GM18861 (cell line): ENCODE measurements at regions not wholly inside any gene's neighbourhood (a gene's known extent, or its start where the extent isn't known, plus 50 kb on each side); places are given as distances from the start of the nearest gene placed in this dataset.

ENCODE experiments used
- ATAC-seq: cut with Tn5 transposase; IDR thresholded peaks from one replicate; pipeline ENCODE4 v1.9.1; 2021; ENCODE audit not compliant: unreplicated experiment

DNA sequence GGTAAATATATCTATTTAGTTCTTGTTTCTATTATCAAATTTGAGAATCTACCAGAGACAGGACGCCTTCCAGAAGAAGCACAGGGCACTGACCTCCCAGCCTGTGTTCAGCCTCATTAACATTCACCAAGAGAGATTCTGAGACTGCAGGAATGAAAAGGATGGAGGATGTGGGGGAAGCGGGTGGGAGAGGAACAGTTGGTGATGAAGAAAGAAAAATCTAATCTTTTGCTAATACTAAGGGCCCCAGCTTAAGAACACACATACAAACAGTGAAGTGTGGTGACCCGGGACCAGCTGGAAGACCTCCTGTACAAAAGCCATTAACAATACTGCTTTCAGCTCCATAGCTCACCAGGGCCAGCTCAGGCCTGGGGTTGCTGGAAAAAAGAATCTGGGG, 160.5 kb downstream of the NUAK1 start:
- ATAC-seq, result no peak

DNA sequence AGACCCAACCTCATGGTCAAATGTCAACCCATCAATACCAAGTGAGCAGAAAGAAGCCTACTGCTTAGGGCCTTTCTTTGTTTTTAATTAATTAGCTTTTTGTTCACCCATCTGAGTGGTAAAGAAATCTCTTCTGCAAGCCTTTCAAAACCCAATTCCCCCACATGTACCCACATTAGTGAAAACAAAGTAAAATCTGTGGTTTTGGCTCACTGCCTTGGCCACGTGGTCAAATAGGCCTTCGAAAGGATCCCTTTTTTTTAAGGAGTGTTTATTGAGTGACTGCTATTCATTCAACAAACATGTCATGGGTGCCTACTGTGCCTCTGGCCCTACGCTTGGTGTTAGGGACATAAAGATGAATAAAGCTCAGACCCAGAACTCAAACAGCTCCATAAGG, 160.1 kb downstream of the NUAK1 start:
- no peak for ATAC-seq

DNA sequence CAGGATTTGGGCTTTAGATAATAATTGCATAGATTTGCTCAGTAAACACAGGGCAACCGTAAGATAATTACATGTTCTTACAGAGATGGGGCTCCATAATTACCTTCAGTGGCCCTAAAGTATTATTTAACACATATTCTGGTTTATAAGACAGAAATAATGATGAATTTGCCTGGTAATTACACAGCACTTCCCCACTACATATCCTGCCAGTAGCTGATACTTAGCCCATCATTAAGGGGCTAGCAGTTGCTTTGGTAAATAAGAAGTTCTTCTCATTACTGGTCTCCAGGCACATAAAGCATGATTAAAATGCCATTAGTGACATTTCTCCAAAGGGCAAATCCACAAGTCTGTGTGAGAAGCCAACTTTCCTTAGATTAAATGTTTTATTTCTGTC, 158.7 kb downstream of the NUAK1 start:
- no peak for ATAC-seq

DNA sequence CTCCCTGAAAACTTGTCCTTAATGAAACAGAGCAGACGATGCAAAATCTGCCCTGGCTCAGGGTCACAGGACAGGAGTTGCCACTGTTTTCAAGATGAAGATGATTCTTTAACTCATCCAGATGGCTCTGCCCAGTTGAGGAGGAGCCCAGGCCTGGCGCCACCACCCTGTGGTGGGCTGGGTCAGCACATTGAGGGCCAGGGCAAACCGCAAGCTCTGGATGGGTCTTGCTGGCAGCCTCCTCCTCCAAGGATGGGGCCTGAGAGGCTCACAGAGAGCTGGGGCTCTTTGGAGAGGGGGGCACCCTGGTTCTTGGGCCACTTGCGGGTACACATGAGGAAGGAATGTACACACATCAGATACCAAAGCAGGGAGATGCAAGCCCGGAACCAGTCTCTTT, 158.2 kb downstream of the NUAK1 start:
- no peak for ATAC-seq

DNA sequence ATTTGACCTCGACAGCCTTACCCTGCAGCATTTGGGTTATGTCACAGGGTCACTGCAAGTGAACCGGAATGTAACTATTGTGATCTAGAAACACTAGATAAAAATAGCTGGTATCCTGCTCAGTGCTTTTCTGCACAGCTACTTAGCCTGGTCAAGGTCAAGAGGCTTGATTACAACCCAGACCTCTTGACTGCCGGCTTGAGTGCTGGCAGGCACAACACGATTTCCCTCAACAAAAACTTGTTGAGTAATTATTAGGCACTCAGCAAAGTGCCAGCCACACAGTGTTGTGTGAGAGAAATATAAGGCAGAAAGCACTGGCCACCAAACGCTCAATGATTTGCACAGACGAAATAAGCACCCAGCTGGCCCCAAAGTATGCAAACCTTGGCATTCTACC, 156.7 kb downstream of the NUAK1 start:
- no peak for ATAC-seq

DNA sequence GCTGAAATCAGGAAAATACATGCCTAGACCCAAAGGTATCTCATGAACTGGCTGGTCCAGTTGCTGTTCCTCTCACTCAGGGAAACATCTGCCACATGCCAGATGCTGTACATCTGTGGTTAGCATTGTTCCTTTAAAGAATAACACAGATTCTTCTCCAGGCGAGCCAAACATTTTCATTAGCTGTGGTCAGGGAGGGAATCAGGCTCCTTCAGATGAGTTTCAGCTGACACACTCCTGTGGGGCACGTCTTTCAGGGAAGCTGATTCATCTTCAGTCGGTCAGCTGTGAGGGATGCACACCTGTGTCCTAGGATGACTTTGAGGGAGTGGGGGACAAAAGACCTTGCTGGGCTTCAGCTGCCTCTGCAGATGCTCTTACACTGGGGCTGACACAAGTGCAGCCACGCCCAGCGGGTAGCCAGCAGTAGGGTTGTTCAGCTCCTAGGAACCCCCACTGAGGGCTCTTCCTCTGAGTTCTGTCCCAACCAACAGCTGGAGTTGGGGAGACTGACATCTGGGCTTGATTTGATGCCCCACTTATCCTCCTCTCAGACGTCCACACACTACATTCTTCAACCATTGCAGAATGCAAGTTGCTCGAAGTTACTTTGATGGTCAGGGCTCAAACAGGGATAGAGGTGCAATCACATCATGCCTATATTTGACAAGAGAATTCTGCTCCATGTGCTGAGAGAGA, 155.0 kb downstream of the NUAK1 start:
- no peak for ATAC-seq

DNA sequence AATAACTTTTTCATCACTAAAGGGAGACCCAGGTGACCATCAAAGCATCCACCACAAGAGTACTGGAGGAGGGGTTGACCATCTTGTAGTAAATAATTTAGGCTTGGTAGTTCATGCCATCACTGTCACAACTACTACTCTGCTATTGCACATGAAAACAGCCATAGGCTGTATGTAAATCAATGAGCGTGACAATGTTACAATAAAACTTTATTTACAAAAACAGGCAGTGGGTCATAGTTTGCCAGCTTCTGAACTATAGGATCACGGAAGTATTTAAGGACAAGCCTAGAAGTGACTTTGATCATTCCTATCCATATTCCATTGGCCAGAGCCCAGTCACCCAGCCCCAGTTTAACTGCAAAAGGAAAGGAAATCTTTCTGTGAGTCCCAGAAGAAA, 153.4 kb downstream of the NUAK1 start:
- no peak for ATAC-seq

DNA sequence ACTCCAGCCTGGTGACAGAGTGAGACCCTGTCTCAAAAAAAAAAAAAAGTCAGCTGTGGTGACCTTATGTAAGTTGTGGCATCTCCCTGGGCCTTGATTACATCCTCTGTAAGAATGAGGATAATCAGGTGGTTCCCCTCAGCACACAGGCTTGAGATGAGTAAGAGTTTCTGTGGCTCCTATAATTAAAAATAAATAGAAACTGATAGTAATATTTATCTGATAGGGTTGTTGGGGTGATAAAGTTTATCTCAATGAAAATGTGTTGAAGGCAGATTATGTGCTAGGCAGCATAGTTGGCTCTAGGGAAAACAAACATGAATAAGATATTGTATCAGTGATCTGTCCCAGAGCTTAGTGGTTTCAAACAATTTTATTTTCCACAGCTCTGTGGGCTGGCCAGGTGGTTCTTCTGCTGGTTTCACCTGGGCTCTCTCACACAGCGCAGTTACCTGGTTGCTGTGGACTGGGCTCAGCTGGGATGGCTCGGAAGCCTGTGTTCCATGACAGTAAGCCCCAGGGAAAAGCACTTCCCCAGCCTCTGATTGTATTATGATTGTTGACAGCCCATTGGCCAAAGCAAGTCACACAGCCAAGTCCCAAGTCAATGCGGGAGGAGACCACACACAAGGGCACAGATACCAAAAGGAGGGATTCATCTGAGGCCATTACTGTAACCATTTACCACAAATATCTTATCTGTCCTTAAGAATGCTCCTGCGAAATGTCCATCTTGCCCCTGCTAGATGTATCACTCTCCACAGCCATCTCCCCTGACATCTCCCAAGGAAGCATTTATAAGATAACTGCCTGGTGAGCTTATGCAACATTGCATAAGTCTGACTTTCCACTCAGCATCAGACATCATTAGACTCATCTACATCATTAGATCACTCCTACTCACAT, 151.7 kb downstream of the NUAK1 start:
- no peak for ATAC-seq

DNA sequence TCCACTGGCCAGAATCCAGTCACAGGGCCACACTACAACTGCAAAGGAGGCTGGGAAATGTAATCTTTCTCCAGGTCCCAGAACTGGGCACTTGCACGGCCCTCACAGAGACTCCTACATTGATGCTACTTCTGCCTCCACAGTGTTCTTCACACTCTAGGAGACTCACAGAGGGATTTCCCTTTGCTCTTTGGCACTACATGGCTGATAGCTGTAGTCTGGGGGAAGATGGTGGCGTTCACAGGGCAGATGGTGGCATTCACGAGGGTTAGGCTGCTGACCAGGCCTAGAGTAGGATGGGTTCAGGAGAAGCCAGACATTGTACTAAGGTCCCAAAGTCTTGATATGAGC, 151.1 kb downstream of the NUAK1 start:
- no peak for ATAC-seq

DNA sequence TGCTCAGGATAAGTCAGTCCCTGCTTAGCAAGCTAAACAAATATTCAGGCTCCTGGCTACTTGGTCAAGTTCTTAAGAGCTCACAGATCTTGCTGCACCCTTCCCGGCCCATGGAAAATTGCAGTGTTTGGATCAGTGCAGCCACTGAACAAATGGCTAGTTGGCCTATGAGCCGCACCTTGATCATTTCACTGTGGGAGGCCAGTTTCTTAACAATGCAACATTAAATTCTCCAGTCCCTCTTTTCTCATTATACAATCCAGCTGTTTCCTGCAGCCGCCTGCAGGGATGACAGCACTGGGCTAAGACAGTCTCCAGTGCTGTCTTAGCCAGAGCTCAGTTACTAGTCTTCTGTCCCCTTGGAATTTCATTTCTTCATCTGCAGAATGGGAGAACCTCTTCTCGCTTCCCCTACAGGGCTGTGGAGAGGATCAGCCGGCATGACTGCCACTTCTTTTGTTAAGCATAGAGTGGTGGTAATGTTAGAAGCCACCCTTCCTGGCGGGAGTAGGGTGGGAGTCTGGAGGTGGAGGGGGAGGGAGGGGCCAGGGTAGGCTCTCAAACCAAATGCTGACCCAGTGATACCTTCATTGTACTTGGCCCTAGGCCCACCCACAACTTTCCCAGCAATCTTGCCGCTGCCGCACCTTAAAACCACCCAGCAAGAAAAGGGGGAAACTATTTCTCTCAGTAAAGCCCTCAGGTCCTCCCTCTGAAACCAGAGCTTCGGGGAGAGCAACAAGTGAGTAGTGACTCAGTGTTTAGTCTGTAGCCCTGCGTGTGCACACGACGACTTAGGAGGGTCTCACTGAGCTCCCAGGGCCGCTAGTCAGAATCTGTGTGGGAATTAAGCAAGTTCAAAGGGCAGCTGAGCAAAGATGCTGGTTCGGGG, 145.7 kb downstream of the NUAK1 start:
- no peak for ATAC-seq

DNA sequence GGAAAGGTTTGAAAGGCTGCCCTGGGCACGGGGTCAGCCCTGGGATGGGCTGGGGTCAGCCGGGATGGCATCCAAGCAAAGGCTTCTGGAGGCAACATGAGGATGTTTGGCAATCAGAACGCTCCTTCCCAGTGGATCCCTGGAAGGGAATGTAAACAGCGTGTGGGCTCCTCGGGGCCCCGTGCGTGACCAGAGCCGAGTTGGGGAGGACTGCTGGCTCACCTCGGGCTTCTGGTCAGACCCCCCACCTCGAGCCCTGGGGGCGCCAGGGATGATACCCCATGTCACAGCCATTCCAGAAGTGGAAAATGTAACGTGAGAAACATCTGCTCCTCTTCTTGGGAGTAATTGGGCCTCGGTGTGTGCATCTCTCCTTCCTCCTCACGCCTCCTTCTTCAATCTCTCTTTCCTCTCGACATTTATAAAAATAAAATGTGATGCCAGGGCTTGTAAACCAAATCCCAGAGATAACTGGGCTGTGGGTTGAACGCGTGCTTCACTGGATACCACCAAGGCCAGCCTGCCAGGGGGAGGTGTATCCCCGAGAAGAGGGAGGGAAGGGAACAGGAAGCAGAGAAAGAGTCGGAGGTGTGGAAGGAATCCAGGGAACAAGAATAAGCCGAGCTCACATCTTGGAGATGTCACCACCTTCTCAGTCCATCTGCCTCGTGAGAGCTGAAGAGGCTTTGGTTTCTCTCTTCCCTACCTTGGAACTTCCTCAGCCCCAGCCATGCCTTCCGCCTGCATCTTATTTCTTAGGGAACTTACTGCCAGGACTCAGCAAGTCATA, 144.8 kb downstream of the NUAK1 start:
- ATAC-seq, result no peak

DNA sequence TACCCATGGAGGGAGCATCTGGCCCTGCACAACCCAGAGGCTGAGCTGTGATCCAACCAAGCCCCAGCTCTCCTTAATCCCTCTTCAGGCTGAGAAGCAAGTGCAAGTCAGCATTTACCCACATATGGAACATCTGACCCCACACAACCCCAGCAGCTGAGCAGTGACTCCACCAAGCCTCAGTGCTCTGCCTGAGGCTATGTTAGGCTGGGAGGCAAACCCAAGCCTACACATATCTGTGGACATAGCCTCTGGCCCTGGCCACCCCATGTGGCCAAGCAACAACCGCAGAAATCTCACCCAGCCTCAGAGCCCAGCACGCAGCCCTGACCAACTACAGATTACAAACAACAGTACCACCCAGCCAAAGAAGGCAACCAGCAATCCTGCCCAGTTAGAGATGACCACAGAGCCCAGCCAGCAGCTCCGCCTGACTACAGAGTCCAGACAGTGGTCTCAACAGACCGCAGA, 142.8 kb downstream of the NUAK1 start:
- no peak for ATAC-seq

DNA sequence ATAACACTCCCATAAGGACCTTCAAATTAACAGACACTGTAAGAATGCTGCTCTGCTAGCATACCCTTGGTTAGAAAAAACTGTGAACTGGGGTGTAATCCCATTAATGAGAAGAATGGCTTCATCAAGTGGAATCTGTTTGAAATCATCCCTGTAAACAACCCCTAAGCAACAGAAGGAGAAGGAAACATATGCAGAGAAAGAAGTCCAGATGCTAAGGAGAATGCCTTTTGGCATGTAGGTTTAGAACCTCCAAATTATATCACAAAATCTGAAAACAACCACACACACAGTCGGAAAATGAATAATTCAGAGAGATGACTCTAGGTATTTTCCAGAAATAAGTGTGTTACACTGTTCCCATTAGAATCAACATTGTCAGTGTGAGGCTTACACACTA, 140.2 kb downstream of the NUAK1 start:
- ATAC-seq, result no peak

DNA sequence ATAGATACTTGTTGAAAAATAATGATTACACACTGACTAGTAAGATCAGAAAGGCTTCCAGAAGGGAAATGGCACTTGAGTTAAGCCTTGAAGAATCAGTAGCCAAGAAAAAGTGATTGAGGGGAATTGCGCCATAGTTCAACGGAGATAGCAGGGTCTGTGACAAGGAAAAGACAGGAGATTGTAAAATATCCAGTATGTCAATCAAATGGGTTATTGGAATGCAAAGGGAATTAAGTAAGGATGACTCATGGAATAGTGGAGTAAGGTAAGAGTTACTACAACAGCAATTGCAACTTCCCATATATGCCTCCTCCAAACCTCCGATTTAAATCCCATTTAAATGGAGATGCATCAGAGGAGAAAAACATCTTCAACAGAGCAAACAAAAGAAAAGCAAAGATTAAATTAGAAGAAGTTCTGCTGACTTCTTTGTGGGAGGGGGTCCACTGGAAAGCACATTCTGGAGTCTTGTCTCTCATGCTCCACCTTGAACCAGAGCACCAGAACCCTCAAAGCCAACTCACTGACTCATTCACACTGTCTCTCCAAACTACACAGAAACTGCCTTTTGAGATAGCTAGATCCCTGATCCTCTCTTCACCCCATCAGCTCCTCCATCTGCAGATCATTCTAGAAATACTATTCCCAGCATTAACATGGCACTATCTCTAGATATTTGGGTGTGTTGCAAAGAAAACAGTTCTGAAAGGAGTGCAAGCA, 138.2 kb downstream of the NUAK1 start:
- ATAC-seq, result no peak

DNA sequence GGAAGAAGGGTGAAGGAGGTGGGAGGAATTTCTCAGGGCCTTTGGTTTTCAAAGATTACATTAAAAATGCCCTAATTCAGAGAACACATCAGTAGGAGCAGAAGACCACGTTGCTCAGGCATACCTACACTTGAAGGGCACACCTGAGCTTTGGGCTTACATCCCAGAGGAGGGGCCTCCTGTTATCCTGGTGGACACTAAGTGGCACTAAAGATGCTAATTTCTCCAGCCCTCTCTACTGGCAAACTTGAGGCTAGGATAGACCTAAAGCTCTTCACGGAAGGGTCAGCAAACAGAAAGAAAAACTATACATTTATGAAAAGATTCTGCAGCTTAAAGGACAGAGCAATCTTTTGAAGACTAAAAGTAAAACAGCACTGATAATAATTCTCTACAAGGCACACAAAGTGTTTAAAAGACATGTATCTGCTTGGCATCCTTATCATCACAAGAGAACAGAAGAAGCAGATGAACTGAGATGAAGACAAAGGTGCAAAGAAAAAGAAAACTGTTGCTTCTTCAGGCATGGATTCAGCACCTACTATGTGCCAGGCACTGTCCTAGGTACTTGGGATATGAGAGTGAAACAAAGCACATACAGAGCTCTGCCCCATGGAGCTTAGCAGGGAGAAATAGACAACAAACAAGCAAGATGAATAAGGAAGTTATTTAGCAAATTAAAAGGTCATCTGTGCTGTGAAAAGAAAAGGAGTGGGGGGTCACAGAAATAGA, 137.5 kb downstream of the NUAK1 start:
- no peak for ATAC-seq

DNA sequence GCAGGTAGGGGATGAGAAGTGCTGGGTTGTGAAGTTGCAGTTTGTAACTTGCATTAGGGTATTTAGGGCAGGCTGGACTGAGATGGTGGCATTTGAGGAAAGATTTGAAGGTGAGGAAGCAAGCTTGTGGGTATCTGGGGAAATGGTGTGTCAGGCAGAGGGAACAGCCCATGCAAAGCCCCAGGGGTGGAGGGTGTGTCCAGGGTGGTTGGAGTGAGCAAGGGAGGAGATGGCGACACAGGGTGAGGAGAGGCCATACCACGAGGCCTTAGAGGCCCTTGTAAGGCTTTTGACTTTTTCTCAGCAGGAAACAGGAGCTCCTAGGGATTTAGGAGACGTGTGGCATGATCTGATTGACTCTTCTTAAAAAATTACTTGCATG, 136.9 kb downstream of the NUAK1 start:
- ATAC-seq, result no peak

DNA sequence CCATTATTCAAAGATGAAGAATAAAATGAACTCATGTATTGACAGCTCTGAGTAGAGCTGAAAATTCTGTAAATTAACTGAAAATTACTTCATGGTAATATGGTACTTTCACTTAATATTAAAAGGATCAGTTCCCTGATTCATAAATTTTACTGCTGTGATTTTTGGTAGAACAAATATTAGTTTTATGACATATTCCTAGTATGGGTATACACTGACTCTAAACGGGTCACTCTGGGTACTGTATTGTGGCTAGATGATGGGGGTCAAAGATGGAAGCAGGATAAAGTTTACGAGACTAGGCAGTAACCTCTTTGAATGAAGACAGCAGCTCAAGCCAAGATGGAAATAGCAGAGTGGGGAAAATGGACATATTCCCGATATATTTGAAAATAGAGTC, 135.5 kb downstream of the NUAK1 start:
- no peak for ATAC-seq

DNA sequence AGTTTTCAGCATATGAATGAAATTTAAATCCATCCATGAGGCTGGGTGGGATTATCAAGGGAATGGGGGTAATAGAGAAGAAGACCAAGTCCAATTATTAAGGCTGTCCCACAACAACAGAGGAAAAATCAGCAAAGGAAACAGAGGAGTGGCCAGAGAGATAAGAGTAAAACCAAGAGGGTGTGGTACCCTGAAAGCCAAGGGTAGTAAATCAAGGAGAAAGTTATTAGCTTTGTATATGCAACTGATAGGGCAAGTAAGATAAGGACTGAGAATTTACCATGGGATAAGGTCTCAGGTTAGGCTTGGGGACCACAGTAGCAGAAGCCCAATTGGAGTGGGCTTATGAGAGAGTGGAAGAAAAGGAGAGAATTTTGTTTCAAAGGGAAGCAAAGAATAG, 134.5 kb downstream of the NUAK1 start:
- ATAC-seq, result no peak

DNA sequence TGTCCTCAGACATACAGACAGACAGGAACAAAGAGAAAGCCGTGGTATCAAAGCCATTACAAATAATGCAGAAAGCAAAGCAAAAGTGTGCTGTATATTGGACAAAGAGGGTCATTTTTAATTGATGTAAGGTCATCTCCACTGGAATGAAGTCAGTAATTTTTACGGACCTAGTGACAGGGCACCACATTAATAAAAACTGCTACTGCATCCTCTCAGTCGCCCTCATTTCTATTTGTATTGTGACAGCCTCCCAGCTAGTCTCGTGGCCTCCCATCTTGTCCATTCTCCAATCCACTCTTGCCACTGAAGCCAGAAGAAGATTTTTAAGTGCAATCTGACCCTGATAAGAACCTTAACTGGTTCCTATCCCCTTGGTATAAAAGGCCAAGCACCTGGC, 132.4 kb downstream of the NUAK1 start:
- ATAC-seq, result no peak
